GM23248 (cell line): ENCODE measurements at regions not wholly inside any gene's neighbourhood (a gene's known extent, or its start where the extent isn't known, plus 50 kb on each side); places are given as distances from the start of the nearest gene placed in this dataset.

Experiments
- DNase-seq: peaks from one replicate; pipeline ENCODE4 v3.0.0-alpha.2; 2015
- H2AFZ ChIP-seq: fragments of 200-600 bp; sonication (generic); 2 replicates; pipeline ENCODE4 v1.6.1; 2016; ENCODE audit warnings: antibody characterized with exemption
- H3F3A ChIP-seq: fragments of 200-600 bp; sonication (generic); 2 replicates; pipeline ENCODE4 v1.6.1; 2016; ENCODE audit warnings: mild to moderate bottlenecking, antibody characterized with exemption, mixed run types; ENCODE audit not compliant: insufficient read depth
- H3K27ac ChIP-seq: fragments of 200-600 bp; sonication (generic); 2 replicates; pipeline ENCODE4 v1.5.1; 2016; ENCODE audit warnings: mild to moderate bottlenecking
- H3K27me3 ChIP-seq: fragments of 200-600 bp; sonication (generic); replicated peaks from 2 replicates; pipeline ENCODE4 v1.6.1; 2016; ENCODE audit warnings: mild to moderate bottlenecking; ENCODE audit not compliant: insufficient read depth
- H3K36me3 ChIP-seq: fragments of 200-600 bp; sonication (generic); 2 replicates; pipeline ENCODE4 v1.6.1; 2016; ENCODE audit warnings: low read depth, mild to moderate bottlenecking
- H3K4me1 ChIP-seq: fragments of 200-600 bp; sonication (generic); 2 replicates; pipeline ENCODE4 v1.6.1; 2016; ENCODE audit warnings: mild to moderate bottlenecking; ENCODE audit not compliant: insufficient read depth
- H3K4me2 ChIP-seq: fragments of 200-600 bp; sonication (generic); one replicate; pipeline ENCODE4 v1.6.1; 2016; ENCODE audit warnings: mild to moderate bottlenecking; ENCODE audit not compliant: unreplicated experiment
- H3K4me3 ChIP-seq: fragments of 200-600 bp; sonication (generic); 2 replicates; pipeline ENCODE4 v1.5.1; 2016; ENCODE audit warnings: mild to moderate bottlenecking
- H3K79me2 ChIP-seq: fragments of 200-600 bp; sonication (generic); 2 replicates; pipeline ENCODE4 v1.6.1; 2016; ENCODE audit warnings: mild to moderate bottlenecking; ENCODE audit not compliant: insufficient read depth
- H3K9ac ChIP-seq: fragments of 200-600 bp; sonication (generic); 2 replicates; pipeline ENCODE4 v1.6.1; 2016; ENCODE audit warnings: mild to moderate bottlenecking
- H3K9me2 ChIP-seq: fragments of 200-600 bp; sonication (generic); 2 replicates; pipeline ENCODE4 v1.6.1; 2016; ENCODE audit warnings: mixed run types, mild to moderate bottlenecking, moderate library complexity; ENCODE audit not compliant: insufficient read depth
- H3K9me3 ChIP-seq: fragments of 200-600 bp; sonication (generic); one replicate; pipeline ENCODE4 v1.6.1; 2017; ENCODE audit warnings: low read depth
- H4K20me1 ChIP-seq: fragments of 200-600 bp; sonication (generic); 2 replicates; pipeline ENCODE4 v1.6.0; 2016; ENCODE audit not compliant: insufficient read depth
- EZH2 ChIP-seq: fragments of 200-600 bp; sonication (generic); IDR thresholded peaks from 2 replicates; pipeline ENCODE4 v1.6.1; 2018; ENCODE audit warnings: antibody characterized with exemption, mild to moderate bottlenecking; ENCODE audit not compliant: insufficient read depth, poor library complexity, severe bottlenecking
- EZH2phosphoT487 ChIP-seq: fragments of 200-600 bp; sonication (generic); IDR thresholded peaks from 2 replicates; pipeline ENCODE4 v1.6.1; 2018; ENCODE audit warnings: antibody characterized with exemption, moderate library complexity, mild to moderate bottlenecking, low read depth; ENCODE audit not compliant: insufficient read depth
- WGBS, 2 experiments: methylation state at CpG; one replicate each; pipeline ENCODE4 v1.1.6; 2015 to 2017; ENCODE audit warnings: low lambda C conversion rate in 2 of 2, low coverage in 1 of 2; ENCODE audit errors: missing lambda C conversion rate in 2 of 2; 5-methylcytosine and 5-hydroxymethylcytosine counted together
- in situ Hi-C: fragments of 300-500 bp; cut with MboI; formaldehyde crosslinking; loops from 2 replicates; pipeline ENCODE4 v1.15.0; 2020

DNA sequence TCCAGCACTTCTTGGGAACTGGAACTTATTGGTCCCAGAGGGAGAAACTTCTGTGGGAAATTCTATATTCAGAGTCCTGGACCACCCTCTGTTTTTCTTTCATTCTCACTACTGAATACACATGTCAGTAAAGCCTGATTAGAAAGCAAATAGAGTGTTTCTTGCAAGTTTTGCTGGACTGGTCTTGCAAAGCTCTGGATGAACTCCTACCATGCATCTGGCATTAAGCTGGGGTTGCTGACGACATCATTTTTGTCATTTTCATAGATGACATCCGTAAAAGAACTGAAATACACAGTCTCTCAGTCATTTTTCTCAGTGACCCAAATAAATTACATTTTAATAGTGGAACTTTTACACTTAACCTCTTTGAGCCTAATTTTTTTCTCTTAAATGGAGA, 283.2 kb downstream of the DMAC1 start:
- H2AFZ ChIP-seq: no peak overlapping the region

DNA sequence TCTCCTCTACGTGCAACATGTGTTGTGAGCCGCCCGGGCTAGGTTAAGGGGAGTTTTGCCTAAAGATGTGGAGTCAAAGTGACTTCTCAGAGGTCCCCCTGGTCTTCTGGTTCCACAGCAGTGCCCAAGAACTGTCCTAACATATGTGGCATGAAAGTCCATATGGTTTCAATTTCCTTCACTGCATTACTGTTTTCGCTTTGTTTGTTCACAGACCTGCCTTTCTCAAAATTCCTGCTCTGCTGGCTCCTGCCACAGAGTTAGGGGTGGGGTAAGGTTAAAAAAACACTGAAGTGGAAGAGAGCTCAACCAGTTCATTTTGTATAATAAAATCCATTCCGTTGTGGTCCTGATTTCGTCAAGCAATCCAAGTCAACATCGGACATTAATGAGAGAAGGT, 289.4 kb downstream of the DMAC1 start:
- no peak overlapping the region for H3K4me2 ChIP-seq
- H3K79me2 ChIP-seq: no peaks in the 10 kb centered on the region
- H3K4me3 ChIP-seq: no peak overlapping the region
- 11 to 14% methylated on average over 7 of the region's 7 CpGs for WGBS, 2 experiments
- H3K9me3 ChIP-seq: no peaks in the 10 kb centered on the region
- H3K9ac ChIP-seq: no peak overlapping the region
- H3K27me3 ChIP-seq: no peaks in the 10 kb centered on the region
- H3K36me3 ChIP-seq: no peaks in the 10 kb centered on the region
- H3K4me1 ChIP-seq: no peaks in the 10 kb centered on the region
- no peaks in the 10 kb centered on the region for H3F3A ChIP-seq
- H3K9me2 ChIP-seq: no peaks in the 10 kb centered on the region
- H4K20me1 ChIP-seq: no peaks in the 10 kb centered on the region
- in situ Hi-C loops: no loop called here
- no peak overlapping the region for H2AFZ ChIP-seq
- H3K27ac ChIP-seq: no peak overlapping the region
- TF ChIP-seq EZH2 (no peak), EZH2phosphoT487 (no peak)
- DNase-seq: no peak

More for the DNA sequence above, 283.2 kb downstream of the DMAC1 start:
- Histone ChIP-seq H3K36me3 (no peaks in the 10 kb centered on the region), H3F3A (no peaks in the 10 kb centered on the region), H3K27ac (no peak overlapping the region), H4K20me1 (no peaks in the 10 kb centered on the region), H3K4me2 (no peak overlapping the region), H3K79me2 (no peaks in the 10 kb centered on the region), H3K27me3 (no peaks in the 10 kb centered on the region; the same call in 1 of the 2 replicates), H3K9ac (no peak overlapping the region), H3K4me3 (no peak overlapping the region), H3K9me2 (no peaks in the 10 kb centered on the region), H3K4me1 (no peaks in the 10 kb centered on the region), H3K9me3 (no peaks in the 10 kb centered on the region)
- TF ChIP-seq EZH2 (no peak), EZH2phosphoT487 (no peak)
- no peak for DNase-seq
- WGBS, 2 experiments: 0 to 5% methylated on average over 2 of the region's 2 CpGs
- in situ Hi-C loops: no loop called here

- Histone ChIP-seq H3K27me3 (no peaks in the 10 kb centered on the region), H3K36me3 (no peaks in the 10 kb centered on the region), H3K27ac (no peak overlapping the region), H2AFZ (no peak overlapping the region), H3K9me2 (no peaks in the 10 kb centered on the region), H3F3A (no peaks in the 10 kb centered on the region), H3K79me2 (no peaks in the 10 kb centered on the region), H3K9ac (no peak overlapping the region), H3K4me2 (no peak overlapping the region), H3K9me3 (no peaks in the 10 kb centered on the region), H3K4me1 (no peaks in the 10 kb centered on the region), H4K20me1 (no peaks in the 10 kb centered on the region), H3K4me3 (no peak overlapping the region)
- TF ChIP-seq EZH2phosphoT487 (no peak), EZH2 (no peak)
- no peak for DNase-seq
- WGBS, 2 experiments: 40 to 44% methylated on average over 7 of the region's 7 CpGs
- in situ Hi-C loops: no loop called here
These were observed 289.9 kb downstream of the DMAC1 start for GRCh38 chr9:7509576-7510145.

DNA sequence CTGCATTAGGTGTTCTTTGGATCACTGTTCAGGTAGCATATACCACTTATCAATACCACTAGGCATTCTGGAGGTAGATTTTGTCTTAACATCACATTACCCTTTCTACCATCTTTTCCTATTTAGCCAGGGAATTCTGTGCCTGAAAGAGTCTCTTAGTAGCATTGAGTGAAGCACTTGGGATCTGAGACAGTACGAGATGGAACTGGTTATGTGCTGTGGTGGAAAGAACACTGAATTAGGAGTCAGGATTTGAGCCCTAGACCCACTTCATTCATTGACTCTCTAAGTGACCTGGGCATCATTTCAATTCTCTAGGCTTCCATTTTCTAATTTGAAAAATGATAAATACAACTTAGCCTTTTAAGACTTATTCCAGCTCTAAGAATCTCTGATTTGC, 291.1 kb downstream of the DMAC1 start:
- H3K27ac ChIP-seq: no peak overlapping the region
- H3K4me2 ChIP-seq: no peak overlapping the region
- no peaks in the 10 kb centered on the region for H3K9me3 ChIP-seq
- no peaks in the 10 kb centered on the region for H3K4me1 ChIP-seq
- TF ChIP-seq EZH2phosphoT487: no peak
- no peak for TF ChIP-seq EZH2
- no peak for DNase-seq
- no peak overlapping the region for H3K4me3 ChIP-seq
- in situ Hi-C loops: no loop called here
- no peaks in the 10 kb centered on the region for H3K36me3 ChIP-seq
- no peaks in the 10 kb centered on the region for H4K20me1 ChIP-seq
- no peaks in the 10 kb centered on the region for H3F3A ChIP-seq
- H3K9me2 ChIP-seq: no peaks in the 10 kb centered on the region
- no peak overlapping the region for H2AFZ ChIP-seq
- H3K79me2 ChIP-seq: no peaks in the 10 kb centered on the region
- H3K9ac ChIP-seq: no peak overlapping the region
- 3 to 11% methylated on average over 1 of the region's 1 CpG for WGBS, 2 experiments
- H3K27me3 ChIP-seq: no peaks in the 10 kb centered on the region
